ENCODE measurements at regions not wholly inside any gene's neighbourhood (a gene's known extent, or its start where the extent isn't known, plus 50 kb on each side); places are given as distances from the start of the nearest gene placed in this dataset.
"Not testable (repeated sequence)": the region's sequence is repeated elsewhere in the genome, so short reads cannot be mapped to it uniquely, and the experiment has no call there.

DNA sequence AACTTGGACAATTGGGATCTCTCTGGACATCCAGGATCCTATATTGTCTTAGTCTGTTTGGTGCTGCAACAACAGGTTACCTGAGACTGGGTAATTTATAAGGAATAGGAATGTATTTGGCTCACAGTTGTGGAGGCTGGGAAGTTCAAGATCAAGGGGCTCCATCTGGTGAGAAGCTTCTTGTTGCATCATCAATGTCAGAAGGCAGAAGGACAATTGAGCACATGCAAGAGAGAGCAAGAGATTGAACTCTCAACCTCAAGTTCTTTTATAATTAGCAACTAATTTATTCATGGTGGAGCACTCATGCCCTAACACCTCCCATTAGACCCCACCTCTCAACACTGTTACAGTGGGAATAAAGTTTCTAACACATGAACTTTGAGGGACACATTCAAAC is 124.7 kb upstream of the ETV3 start:
- no peak for DNase-seq (ENCODE audit: low read depth)
- TF ChIP-seq POLR2A (IDR thresholded peaks at IDR 0.05; ENCODE audit: extremely low read depth, insufficient read length) (no peak), MYC (IDR thresholded peaks at IDR 0.05; ENCODE audit: low read depth, low read length) (no peak)
- TF ChIP-seq, protein P1, sequence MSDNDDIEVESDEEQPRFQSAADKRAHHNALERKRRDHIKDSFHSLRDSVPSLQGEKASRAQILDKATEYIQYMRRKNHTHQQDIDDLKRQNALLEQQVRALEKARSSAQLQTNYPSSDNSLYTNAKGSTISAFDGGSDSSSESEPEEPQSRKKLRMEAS (IDR thresholded peaks at IDR 0.05; ENCODE audit: low read depth, low read length), result no peak
- TF ChIP-seq, protein P2, sequence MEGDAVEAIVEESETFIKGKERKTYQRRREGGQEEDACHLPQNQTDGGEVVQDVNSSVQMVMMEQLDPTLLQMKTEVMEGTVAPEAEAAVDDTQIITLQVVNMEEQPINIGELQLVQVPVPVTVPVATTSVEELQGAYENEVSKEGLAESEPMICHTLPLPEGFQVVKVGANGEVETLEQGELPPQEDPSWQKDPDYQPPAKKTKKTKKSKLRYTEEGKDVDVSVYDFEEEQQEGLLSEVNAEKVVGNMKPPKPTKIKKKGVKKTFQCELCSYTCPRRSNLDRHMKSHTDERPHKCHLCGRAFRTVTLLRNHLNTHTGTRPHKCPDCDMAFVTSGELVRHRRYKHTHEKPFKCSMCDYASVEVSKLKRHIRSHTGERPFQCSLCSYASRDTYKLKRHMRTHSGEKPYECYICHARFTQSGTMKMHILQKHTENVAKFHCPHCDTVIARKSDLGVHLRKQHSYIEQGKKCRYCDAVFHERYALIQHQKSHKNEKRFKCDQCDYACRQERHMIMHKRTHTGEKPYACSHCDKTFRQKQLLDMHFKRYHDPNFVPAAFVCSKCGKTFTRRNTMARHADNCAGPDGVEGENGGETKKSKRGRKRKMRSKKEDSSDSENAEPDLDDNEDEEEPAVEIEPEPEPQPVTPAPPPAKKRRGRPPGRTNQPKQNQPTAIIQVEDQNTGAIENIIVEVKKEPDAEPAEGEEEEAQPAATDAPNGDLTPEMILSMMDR (IDR thresholded peaks at IDR 0.05; ENCODE audit: low read depth, low read length), result no peak
- H3K4me3 ChIP-seq (ENCODE audit: low read depth, low read length), result no peak overlapping the region

DNA sequence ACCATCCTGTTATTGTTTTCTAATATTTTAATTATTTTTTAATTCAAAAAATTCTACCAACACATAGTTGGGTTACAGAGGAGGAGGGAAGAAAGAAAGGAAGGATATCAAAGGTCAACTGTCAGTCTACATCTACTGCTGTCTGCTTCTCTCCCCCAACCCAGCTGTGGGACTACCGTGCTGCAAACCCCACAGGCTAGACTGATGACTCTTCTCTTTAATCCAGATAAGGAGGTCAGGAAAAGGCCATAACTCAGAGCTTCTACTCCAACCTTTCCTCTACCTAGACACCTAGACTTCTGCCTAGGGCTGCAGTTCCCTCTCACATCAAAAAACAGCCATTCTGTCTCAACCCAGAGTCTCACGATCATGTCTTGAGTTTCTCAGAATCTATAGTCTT is 124.2 kb upstream of the ETV3 start:
- no peak overlapping the region for H3K4me3 ChIP-seq (ENCODE audit: low read depth, low read length)
- TF ChIP-seq, protein P1 (IDR thresholded peaks at IDR 0.05; ENCODE audit: low read depth, low read length), result no peak
- TF ChIP-seq, protein P2 (IDR thresholded peaks at IDR 0.05; ENCODE audit: low read depth, low read length), result no peak
- no peak for TF ChIP-seq POLR2A (IDR thresholded peaks at IDR 0.05; ENCODE audit: extremely low read depth, insufficient read length)
- TF ChIP-seq MYC (IDR thresholded peaks at IDR 0.05; ENCODE audit: low read depth, low read length), result no peak
- DNase-seq (ENCODE audit: low read depth), result no peak

DNA sequence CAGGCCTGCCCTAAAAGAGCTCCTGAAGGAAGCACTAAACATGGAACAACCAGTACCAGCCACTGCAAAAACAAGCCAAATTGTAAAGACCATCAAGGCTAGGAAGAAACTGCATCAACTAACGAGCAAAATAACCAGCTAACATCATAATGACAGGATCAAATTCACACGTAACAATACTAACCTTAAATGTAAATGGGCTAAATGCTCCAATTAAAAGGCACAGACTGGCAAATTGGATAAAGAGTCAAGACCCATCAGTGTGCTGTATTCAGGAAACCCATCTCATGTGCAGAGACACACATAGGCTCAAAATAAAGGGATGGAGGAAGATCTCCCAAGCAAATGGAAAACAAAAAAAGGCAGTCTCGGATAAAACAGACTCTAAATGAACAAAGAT is 117.7 kb upstream of the ETV3 start:
- not testable (repeated sequence) for DNase-seq (ENCODE audit: low read depth)

DNA sequence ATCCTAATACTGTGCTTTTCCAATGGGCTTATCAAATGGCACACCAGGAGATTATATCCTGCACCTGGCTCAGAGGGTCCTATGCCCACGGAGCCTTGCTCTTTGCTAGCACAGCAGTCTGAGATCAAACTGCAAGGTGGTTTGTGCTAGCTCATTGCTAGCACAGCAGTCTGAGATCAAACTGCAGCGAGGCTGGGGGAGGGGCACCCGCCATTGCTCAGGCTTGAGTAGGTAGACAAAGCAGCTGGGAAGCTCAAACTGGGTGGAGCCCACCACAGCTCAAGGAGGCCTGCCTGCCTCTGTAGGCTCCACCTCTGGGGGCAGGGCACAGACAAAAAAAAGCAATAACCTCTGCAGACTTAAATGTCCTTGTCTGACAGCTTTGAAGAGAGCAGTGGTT is 116.0 kb upstream of the ETV3 start:
- H3K4me3 ChIP-seq (ENCODE audit: low read depth, low read length); DNase-seq (ENCODE audit: low read depth): not testable (repeated sequence)

More for the DNA sequence above, 117.7 kb upstream of the ETV3 start:
- not testable (repeated sequence) for H3K4me3 ChIP-seq (ENCODE audit: low read depth, low read length)

DNA sequence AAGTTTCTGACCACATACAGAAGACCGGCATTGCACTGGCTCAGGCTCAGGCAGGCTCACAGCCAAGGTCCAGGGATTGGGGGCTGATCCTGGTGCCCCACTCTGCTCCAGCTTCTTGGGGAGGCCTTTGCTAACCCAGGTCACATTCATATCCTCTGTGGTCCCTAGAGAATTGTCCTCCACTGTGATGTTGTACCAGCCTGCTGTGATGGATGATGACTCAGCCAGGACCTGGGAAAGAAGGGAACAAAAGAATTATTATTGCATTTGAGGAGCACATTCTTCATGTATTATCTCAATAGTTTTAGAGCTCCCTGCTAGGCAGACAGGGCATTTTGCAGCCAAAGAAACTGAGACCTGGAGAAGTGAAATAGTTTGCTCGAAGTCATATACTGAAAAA is 114.3 kb upstream of the ETV3 start:
- TF ChIP-seq POLR2A (IDR thresholded peaks at IDR 0.05; ENCODE audit: extremely low read depth, insufficient read length), result no peak
- TF ChIP-seq MYC (IDR thresholded peaks at IDR 0.05; ENCODE audit: low read depth, low read length), result no peak
- TF ChIP-seq, protein P2 (IDR thresholded peaks at IDR 0.05; ENCODE audit: low read depth, low read length), result no peak
- DNase-seq (ENCODE audit: low read depth), result peak; percentile 12
- H3K4me3 ChIP-seq (ENCODE audit: low read depth, low read length), result no peak overlapping the region

DNA sequence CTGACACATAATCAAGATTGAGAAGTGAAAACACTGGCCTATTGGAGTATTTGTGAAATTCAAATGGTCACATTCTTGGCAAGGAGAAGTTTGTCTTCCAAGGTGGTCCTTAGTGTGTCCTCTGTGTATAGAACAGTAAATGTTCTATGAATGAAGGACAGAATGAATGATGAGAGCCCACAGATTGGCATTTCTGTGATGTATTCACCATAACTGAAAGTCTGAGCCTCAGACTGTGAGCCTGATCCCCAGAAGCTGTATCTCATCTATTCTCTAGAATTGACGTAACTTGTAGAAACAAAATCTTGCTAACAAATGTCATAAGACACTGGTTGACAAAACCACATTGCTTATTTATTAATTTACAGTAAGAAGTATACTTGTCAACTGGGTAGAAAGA is 111.5 kb upstream of the ETV3 start:
- H3K4me3 ChIP-seq (ENCODE audit: low read depth, low read length), result no peak overlapping the region
- TF ChIP-seq, protein P1 (IDR thresholded peaks at IDR 0.05; ENCODE audit: low read depth, low read length), result no peak
- TF ChIP-seq POLR2A (IDR thresholded peaks at IDR 0.05; ENCODE audit: extremely low read depth, insufficient read length) (no peak), MYC (IDR thresholded peaks at IDR 0.05; ENCODE audit: low read depth, low read length) (no peak)
- TF ChIP-seq, protein P2 (IDR thresholded peaks at IDR 0.05; ENCODE audit: low read depth, low read length), result no peak
- no peak for DNase-seq (ENCODE audit: low read depth)

DNA sequence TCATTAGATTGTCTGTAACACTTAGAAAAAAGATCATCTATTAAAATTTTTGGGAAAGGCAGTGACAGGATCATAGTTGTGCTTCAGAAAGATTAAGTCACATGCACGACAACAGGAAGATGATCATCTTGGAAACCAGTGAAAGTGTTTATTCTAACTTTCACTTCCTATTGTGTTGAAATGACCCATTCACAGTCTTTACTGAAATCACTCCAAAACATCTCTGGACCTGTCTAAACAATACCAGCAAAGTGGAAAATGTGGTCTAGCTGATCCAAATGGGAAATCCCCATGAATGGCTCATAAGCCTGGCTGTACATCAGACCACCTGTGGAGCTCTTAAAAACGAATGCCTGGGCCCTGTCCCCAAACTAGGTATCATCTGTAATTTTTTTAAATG is 111.1 kb upstream of the ETV3 start:
- DNase-seq (ENCODE audit: low read depth), result no peak
- H3K4me3 ChIP-seq (ENCODE audit: low read depth, low read length), result no peak overlapping the region
- TF ChIP-seq, protein P2 (IDR thresholded peaks at IDR 0.05; ENCODE audit: low read depth, low read length), result no peak
- TF ChIP-seq POLR2A (IDR thresholded peaks at IDR 0.05; ENCODE audit: extremely low read depth, insufficient read length) (no peak), MYC (IDR thresholded peaks at IDR 0.05; ENCODE audit: low read depth, low read length) (no peak)
- TF ChIP-seq, protein P1 (IDR thresholded peaks at IDR 0.05; ENCODE audit: low read depth, low read length), result no peak

DNA sequence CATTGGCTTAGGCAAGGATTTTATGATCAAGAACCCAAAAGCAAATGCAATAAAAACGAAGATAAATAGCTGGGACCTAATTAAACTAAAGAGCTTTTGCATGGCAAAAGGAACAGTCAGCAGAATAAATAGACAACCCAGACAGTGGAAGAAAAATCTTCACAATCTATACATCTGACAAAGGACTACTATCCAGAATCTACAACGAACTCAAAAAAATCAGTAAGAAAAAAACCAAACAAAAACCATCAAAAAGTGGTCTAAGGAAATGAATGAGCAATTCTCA is 109.5 kb upstream of the ETV3 start:
- DNase-seq (ENCODE audit: low read depth); H3K4me3 ChIP-seq (ENCODE audit: low read depth, low read length): not testable (repeated sequence)

Data from NB4 (cell line).